Calu3 (cell line): ENCODE measurements at regions not wholly inside any gene's neighbourhood (a gene's known extent, or its start where the extent isn't known, plus 50 kb on each side); places are given as distances from the start of the nearest gene placed in this dataset.

Source experiments
- BruUV-seq: library from RNA; stranded (reverse); fragments of 400-500 nt; replicated peaks from 2 replicates; lab custom pipeline; 2021; lab: Mats Ljungman, UMichigan
- CTCF ChIA-PET: fragments of 300-600 bp; sonication (Branson Sonifier 250); formaldehyde crosslinking; loops from one replicate; lab custom pipeline; 2022; ENCODE audit warnings: antibody characterized with exemption; lab: Charles Lee
- DNase-seq: peaks from one replicate; pipeline ENCODE4 v3.0.0; 2022
- H3K27ac Mint-ChIP-seq: one replicate; pipeline ENCODE4 v1.8.0; 2022; ENCODE audit warnings: mixed read lengths; ENCODE audit not compliant: unreplicated experiment
- H3K27me3 Mint-ChIP-seq: one replicate; pipeline ENCODE4 v1.8.0; 2022; ENCODE audit warnings: mixed read lengths; ENCODE audit not compliant: unreplicated experiment
- H3K36me3 Mint-ChIP-seq: one replicate; pipeline ENCODE4 v1.8.0; 2022; ENCODE audit warnings: mild to moderate bottlenecking, moderate library complexity, mixed read lengths; ENCODE audit not compliant: insufficient read depth, unreplicated experiment
- H3K4me1 Mint-ChIP-seq: one replicate; pipeline ENCODE4 v1.8.0; 2022; ENCODE audit warnings: mild to moderate bottlenecking, low read depth, mixed read lengths; ENCODE audit not compliant: unreplicated experiment
- H3K4me3 Mint-ChIP-seq: one replicate; pipeline ENCODE4 v1.8.0; 2022; ENCODE audit warnings: mild to moderate bottlenecking, low read depth, moderate library complexity, mixed read lengths; ENCODE audit not compliant: unreplicated experiment
- H3K9me3 Mint-ChIP-seq: one replicate; pipeline ENCODE4 v1.8.0; 2022; ENCODE audit warnings: low read depth, mixed read lengths; ENCODE audit not compliant: unreplicated experiment
- CTCF ChIP-seq: fragments of 200-600 bp; IDR thresholded peaks from one replicate; pipeline ENCODE4 v1.8.0; 2022; ENCODE audit warnings: antibody characterized with exemption; ENCODE audit not compliant: unreplicated experiment
- intact Hi-C: fragments of 100-400 bp; cut with micrococcal nuclease; formaldehyde crosslinking; loops from one replicate; pipeline ENCODE4 v1.10.0; 2022; ENCODE audit not compliant: unreplicated experiment

DNA sequence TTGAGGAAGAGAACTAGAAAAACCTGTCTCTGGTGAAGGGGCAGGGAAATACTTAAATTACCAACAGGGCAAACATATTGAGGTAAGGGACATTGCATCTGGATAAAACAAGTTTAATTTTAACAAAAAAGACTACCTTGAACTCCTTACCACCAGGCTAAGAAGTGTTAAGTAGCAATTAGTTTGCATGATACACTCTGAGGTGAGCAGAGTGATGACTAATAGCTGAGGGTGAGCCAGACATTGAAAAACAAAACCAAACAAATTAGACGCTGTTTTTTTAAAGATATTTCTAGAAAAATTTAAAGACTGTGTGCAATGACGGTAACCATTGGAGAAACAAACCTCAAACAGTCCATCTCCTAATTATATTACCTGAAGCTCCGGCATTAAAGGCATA, 105.9 kb downstream of the ANKRD7 start:
- Mint-ChIP-seq H3K4me3 (no peak overlapping the region), H3K36me3 (no peaks in the 10 kb centered on the region), H3K9me3 (no peaks in the 10 kb centered on the region), H3K4me1 (peaks cover 22% of the 10 kb centered on the region), H3K27ac (peak overlapping the region; percentile 54), H3K27me3 (no peaks in the 10 kb centered on the region)
- intact Hi-C loops: no loop called here
- CTCF ChIA-PET: no interaction called here
- no peak for TF ChIP-seq CTCF
- DNase-seq: no peak
- BruUV-seq: no TSS peak

GRCh38 chr7:118346748-118347147, 122.2 kb downstream of the ANKRD7 start:
- Mint-ChIP-seq H3K36me3 (no peaks in the 10 kb centered on the region), H3K27me3 (no peaks in the 10 kb centered on the region), H3K9me3 (no peaks in the 10 kb centered on the region), H3K4me1 (peaks cover 20% of the 10 kb centered on the region), H3K27ac (no peak overlapping the region), H3K4me3 (no peak overlapping the region)
- no peak for TF ChIP-seq CTCF
- BruUV-seq: no TSS peak
- intact Hi-C loops: no loop called here
- DNase-seq: no peak
- CTCF ChIA-PET: no interaction called here

DNA sequence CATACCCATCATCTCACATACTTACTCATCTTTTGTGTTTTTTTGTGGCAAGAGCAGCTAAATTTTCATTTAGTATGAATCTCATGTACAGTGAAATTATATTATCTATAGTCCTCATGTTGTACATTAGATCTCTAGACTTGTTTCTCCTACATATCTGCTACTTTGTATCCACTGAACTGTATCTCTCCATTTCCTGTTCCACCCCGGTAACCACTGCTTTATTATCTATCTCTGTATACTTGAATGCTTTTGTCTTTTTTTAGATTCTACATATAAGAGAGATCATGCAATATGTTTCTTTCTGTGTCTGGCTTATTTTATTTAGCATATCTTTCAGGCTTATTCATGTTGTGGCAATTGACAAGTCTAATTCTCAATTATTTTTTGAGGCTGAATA, 125.1 kb downstream of the ANKRD7 start:
- Mint-ChIP-seq H3K27ac (no peak overlapping the region), H3K4me3 (no peak overlapping the region), H3K9me3 (no peaks in the 10 kb centered on the region), H3K4me1 (peaks cover 20% of the 10 kb centered on the region), H3K36me3 (no peaks in the 10 kb centered on the region), H3K27me3 (no peaks in the 10 kb centered on the region)
- CTCF ChIA-PET: no interaction called here
- intact Hi-C loops: loop anchor here (5.0 to 10.0 kb wide), 2 partner anchors 92 to 385 kb away; no protein-coding TSS in a partner anchor
- TF ChIP-seq CTCF: no peak
- no peak for DNase-seq
- no TSS peak for BruUV-seq

GRCh38 chr7:118350260-118350659, 125.8 kb downstream of the ANKRD7 start:
- no TSS peak for BruUV-seq
- CTCF ChIA-PET: no interaction called here
- TF ChIP-seq CTCF: no peak
- no peak overlapping the region for H3K4me3 Mint-ChIP-seq
- H3K27ac Mint-ChIP-seq: no peak overlapping the region
- no peaks in the 10 kb centered on the region for H3K9me3 Mint-ChIP-seq
- no peak for DNase-seq
- H3K36me3 Mint-ChIP-seq: no peaks in the 10 kb centered on the region
- intact Hi-C loops: loop anchor here (5.0 to 10.0 kb wide), 2 partner anchors 93 to 385 kb away; no protein-coding TSS in a partner anchor
- H3K4me1 Mint-ChIP-seq: peaks cover 20% of the 10 kb centered on the region
- H3K27me3 Mint-ChIP-seq: no peaks in the 10 kb centered on the region
